CD4-positive, alpha-beta T cell treated with Interferon gamma for 1 hour (primary cell): ENCODE measurements at regions not wholly inside any gene's neighbourhood (a gene's known extent, or its start where the extent isn't known, plus 50 kb on each side); places are given as distances from the start of the nearest gene placed in this dataset.
A peak's percentile ranks its signal among the peaks of the same experiment; 100 is the strongest.
"Not testable (repeated sequence)": the region's sequence is repeated elsewhere in the genome, so short reads cannot be mapped to it uniquely, and the experiment has no call there.

ENCODE experiments used
- DNase-seq: peaks from one replicate; pipeline ENCODE4 v3.0.0-alpha.2; 2020

GRCh38 chr12:8282181-8282580, 54.8 kb upstream of the FAM90A1 start:
- DNase-seq: not testable (repeated sequence)

- DNase-seq: not testable (repeated sequence)
Measured at GRCh38 chr12:8285681-8286080, 58.3 kb upstream of the FAM90A1 start.

GRCh38 chr12:8291764-8292163, 64.3 kb upstream of the FAM90A1 start:
- DNase-seq: not testable (repeated sequence)

DNA sequence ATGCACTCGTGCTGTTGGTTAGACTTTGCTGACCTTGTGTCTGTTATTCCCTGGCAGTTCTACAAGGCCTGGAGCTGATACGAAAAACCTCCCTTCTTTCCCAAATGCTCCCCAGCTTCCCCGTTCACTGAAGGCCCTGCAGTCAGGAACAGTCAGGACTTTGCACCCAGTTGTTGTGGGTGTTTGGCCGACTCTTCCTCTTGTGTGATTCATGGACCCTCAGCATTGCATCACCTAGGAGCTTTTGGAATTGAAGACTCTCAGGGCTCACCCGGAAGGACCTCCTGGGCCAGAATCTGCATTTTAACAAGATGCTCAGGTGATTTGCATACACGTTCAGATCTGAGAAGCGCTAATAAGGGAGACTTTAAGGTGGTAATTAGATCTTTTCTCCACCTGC, 67.2 kb upstream of the FAM90A1 start:
- DNase-seq: not testable (repeated sequence)

DNA sequence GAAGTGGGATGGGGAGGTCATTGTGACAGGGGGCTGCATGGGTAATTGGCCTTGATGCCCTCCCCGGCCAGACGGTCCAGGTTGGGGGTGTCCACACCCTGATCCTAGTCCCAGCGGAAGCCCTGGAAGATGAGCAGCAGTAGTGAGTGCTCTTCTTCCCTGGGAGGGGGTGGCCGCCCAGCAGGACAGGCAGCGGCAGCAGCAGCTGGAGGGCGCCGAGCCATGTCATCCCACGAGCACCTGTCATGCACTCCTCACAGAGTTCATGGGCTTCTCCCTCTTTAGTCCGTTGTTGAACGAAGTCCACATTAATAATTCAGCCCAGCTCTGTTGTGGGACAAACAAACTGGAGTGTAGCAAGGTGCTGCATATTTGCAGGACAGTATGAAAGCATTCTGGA, 81.2 kb upstream of the FAM90A1 start:
- not testable (repeated sequence) for DNase-seq

GRCh38 chr12:8315997-8316396, 88.6 kb upstream of the FAM90A1 start:
- not testable (repeated sequence) for DNase-seq

GRCh38 chr12:8317675-8318074, 90.3 kb upstream of the FAM90A1 start:
- not testable (repeated sequence) for DNase-seq

DNA sequence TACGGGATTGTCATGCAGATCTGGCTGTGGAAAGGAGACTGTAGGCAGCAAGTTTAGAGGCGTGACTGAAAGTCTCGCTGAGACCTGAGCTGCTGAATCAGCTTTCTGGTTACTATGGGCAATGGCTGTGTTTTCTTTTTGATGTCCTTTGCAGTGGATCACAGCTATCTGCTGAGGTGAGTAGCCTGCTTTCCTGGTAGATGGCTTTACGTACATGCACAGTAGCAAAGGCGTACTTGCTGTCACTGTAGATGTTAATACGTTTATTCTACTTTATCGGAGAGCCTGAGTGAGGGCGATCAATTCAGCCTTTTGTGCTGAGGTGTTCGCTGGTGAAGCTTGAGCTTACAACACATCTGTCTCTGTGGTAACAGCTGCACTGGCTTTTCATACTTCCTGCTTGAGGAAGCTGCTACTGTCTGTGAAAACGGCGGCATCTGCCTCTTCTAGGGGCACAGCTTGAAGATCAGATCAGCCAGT, 92.9 kb upstream of the FAM90A1 start:
- peak; percentile 15 for DNase-seq

GRCh38 chr12:8320791-8321370, 93.5 kb upstream of the FAM90A1 start:
- not testable (repeated sequence) for DNase-seq

DNA sequence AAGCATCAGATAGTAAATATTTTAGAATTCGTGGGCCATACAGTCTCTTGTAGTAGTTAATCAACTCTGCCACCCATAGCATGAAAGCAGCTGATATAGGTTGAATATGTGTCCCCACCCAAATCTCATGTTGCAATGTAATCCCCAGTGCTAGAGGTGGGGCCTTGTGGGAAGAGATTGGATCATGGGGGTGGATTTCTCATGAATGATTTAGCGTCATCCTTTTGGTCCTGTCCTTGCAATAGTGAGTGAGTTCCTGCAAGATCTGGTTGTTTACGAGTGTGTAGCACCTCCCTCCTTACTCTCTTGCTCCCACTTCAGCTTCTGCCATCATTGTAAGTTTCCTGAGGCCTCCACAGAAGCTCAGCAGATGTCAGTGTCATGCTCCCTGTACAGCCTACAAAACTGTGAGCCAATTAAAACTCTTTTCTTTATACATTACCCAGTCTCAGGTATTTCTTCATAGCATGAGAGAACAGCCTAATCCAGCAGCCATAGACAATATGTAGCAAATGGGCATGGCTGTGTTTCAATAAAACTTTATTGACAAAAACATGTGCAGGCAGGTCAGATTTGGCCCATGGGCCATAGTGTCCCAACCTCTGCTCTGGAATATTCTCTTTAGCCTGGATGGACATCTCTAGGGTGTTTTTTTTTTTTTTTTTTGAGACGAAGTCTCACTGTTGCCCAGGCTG, 97.9 kb upstream of the FAM90A1 start:
- DNase-seq: not testable (repeated sequence)

DNA sequence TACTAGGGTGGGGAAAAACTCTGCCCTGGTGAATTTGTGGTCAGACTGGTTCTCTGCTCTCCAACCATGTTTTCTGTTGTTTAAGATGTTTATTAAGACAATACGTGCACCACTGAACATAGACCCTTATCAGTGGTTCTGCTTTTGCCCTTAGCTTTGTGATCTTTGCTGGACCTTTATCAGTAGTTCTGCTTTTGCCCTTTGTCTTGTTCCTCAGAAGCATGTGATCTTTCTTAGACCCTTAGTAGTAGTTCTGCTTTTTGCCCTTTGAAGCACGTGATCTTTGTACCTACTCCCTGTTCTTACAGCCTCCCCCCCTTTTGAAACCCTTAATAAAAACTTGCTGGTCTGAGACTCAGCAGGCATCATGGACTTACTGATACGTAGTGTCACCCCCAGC, 101.4 kb upstream of the FAM90A1 start:
- DNase-seq: not testable (repeated sequence)

DNA sequence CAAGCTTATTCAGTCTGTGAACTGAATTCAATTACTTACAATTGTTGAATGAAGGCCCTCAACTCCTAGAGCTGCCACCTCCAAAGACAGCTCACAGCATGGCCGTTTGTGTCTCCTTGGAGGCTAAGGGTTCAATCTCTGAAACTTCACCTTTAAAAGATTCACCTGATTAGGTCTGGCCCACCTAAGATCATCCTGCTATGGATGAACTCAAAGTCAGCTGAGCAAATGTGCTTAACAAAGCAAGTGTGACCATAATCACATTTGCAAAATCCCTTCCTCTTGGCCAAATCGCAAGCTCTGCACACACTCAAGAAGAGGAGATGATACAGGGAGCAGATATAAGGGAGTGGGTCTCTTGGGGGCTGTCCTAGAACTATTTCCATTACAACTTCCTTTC, 105.0 kb upstream of the FAM90A1 start:
- not testable (repeated sequence) for DNase-seq

DNA sequence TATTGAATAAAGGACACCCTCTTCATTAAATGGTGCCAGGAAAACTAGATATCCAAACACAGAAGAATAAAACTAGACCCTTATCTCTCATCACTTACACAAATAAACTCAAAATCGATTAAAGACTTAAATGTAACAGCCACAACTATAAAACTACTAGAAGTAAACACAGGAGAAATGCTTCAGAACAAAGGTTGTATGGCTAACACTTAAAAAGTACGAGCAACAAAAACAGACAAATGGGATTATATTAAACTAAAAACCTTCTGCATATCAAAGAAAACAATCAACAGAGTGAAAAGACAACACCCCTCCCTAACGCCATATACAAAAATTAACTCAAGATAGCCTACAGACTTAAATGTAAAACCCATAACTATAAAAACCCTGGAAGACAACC, 104.7 kb upstream of the CLEC6A start:
- DNase-seq: not testable (repeated sequence)

DNA sequence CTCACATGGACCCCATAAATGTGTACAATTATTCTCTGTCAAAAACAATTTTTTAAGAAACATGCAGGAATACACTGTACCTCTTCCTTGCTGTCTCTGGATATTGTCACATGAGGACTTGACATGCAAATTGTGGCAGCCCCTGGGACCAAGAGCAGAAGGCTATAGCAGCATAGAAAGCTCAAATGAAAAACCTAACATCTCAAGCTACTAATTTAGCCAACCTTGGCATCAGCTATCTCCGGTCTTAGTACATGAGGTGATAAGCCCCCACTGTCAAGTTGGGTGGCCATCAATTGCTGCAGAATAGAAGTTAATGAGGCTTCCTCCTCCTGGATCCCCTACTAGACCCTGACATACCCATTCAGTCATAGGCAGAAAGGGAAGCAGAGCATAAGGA, 101.0 kb upstream of the CLEC6A start:
- DNase-seq: not testable (repeated sequence)

- DNase-seq: not testable (repeated sequence)
Measured at GRCh38 chr12:8355531-8355930, 100.2 kb upstream of the CLEC6A start.

GRCh38 chr12:8373744-8374143, 82.0 kb upstream of the CLEC6A start:
- not testable (repeated sequence) for DNase-seq

- not testable (repeated sequence) for DNase-seq
Measured at GRCh38 chr12:8375122-8375521, 80.6 kb upstream of the CLEC6A start.

DNA sequence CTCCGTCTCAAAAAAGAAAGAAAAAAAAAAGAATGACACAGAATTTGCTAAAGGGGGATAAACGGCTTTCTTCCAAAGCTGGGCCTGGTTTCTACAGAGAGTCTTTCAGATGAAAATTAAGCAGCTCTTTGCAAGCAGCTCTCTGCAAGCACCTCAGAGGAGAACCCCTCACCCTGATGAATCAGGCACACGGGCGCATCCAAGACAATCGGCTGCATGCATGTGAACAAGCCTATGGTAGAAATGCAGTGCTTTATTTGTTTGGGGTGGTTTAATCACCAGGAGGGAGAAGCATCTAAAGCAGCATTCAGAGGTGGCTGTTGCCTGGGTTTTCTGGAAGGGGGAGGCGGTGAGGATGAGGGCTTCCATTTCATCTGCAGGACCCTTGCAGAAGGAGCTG, 78.0 kb upstream of the CLEC6A start:
- not testable (repeated sequence) for DNase-seq

DNA sequence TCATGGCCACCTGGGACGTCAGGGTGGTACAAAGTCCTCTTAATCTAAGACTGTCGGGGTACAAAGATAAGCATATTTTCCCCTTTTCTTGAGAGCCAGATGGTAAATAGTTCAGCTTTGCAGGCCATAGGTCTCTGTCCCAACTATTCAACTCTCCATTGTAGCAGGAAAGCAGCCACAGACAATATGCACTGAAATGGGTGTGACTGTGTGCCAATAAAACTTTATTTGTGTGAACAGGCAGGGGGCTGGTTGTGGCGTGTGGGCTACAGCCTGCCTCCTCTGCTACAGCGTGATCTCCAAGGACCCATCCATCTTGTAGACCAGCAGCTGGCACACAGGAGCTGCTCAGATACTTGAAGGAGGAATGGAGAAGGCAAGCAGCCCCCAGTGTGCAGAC, 73.2 kb upstream of the CLEC6A start:
- not testable (repeated sequence) for DNase-seq

GRCh38 chr12:8384686-8385085, 71.1 kb upstream of the CLEC6A start:
- not testable (repeated sequence) for DNase-seq

- not testable (repeated sequence) for DNase-seq
Measured at GRCh38 chr12:8385431-8385830, 70.3 kb upstream of the CLEC6A start.

GRCh38 chr12:8386661-8387060, 69.1 kb upstream of the CLEC6A start:
- not testable (repeated sequence) for DNase-seq

DNA sequence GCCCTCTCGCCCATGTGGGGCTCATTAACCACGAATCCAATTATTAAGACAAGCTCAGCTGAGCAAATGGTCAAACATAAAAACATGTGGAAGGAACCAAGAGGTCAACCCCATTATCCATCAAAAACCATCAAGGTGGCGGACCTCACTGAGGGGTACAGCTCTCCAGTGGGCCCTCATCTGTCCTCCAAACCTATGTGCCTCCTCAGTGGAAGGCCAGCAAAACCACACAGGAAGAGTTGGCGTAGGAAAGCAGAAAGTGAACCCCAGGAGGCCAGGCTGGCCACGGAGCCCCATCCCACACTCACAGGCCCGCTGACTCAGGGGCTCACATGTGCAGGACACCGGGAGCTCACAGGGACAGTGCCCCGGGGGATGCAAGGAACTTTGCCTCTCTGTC, 66.5 kb upstream of the CLEC6A start:
- DNase-seq: not testable (repeated sequence)

DNA sequence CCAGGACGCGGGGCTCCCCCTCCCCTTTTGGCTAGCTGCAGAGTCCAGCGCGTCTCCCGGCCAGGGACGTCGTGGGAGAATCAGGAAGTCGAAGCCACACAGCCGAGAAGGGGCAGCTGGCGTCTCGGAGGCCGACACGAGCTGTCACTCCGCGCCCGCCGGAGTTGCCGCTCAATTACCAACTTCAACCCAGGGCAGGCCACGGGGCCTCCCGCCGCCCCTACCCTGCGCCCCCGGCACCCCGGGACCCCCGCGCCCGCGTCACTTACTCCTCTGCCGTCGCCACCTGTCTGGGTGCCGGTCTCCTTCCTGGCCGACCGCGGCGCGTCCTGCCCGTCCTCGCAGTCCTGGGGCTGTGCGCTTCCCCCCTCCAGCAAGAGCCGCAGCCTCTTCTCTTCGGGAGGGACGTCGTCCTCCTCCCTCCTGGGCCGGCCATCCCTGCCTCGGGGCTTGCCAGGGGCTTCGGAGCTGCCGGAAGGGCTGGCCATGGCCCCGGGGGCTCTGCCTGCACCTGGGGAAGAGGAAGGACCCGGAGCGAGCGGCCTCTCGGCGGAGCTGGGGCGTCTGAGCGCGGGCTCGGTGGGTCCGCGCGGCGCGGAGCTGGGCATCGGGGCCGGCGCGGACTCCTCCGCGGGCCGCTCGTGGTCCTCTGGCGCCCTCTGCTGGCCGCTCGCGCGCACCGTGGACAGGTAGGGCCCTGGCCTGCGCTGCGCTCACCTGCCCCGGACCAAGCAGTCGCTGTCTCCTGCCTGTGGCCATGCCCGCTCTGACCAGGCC, 65.6 kb upstream of the CLEC6A start:
- DNase-seq: peak; percentile 61
